Mucosa of descending colon (tissue), 3 donors: ENCODE measurements at regions not wholly inside any gene's neighbourhood (a gene's known extent, or its start where the extent isn't known, plus 50 kb on each side); places are given as distances from the start of the nearest gene placed in this dataset.
"Not testable (repeated sequence)": the region's sequence is repeated elsewhere in the genome, so short reads cannot be mapped to it uniquely, and the experiment has no call there.

Source experiments
- ATAC-seq: fragments of 200-7000 bp; cut with Tn5 transposase; one replicate; pipeline ENCODE4 v1.9.1; 2020; ENCODE audit warnings: mild to moderate bottlenecking, moderate library complexity
- DNase-seq, 3 donors: peaks; one replicate each; pipeline ENCODE4 v3.0.0-alpha.2; 2020
- H3K36me3 ChIP-seq: fragments of 200-600 bp; one replicate; pipeline ENCODE4 v1.8.0; 2021; ENCODE audit warnings: low read depth, mild to moderate bottlenecking
- H3K4me1 ChIP-seq: fragments of 200-600 bp; one replicate; pipeline ENCODE4 v1.8.0; 2021; ENCODE audit warnings: low read depth, mild to moderate bottlenecking
- H3K4me3 ChIP-seq: fragments of 200-600 bp; one replicate; pipeline ENCODE4 v1.8.0; 2021; ENCODE audit warnings: mild to moderate bottlenecking
- H3K9me3 ChIP-seq: fragments of 200-600 bp; one replicate; pipeline ENCODE4 v1.8.0; 2021; ENCODE audit warnings: mild to moderate bottlenecking
- CTCF ChIP-seq: fragments of 200-600 bp; IDR thresholded peaks from one replicate; pipeline ENCODE4 v1.8.0; 2022; ENCODE audit warnings: antibody characterized with exemption, mild to moderate bottlenecking
- intact Hi-C, 2 donors: fragments of 100-400 bp; cut with DNase I in 1 of 2; cut with micrococcal nuclease in 1 of 2; formaldehyde crosslinking; loops; one replicate each; pipeline versions ENCODE4 v1.11.0 to v1.11.1; 2022; cut with DNase I, micrococcal nuclease
- donor health status: DM: no; HTN: no; CAD: no; lungs with moderate emphysema.
- donor health status: DM: no; HTN: no; CAD: no.
- donor health status: DM: no; HTN: yes; CAD: no.

- DNase-seq (no peak), ATAC-seq (no peak)
- H3K4me1 ChIP-seq: no peaks in the 10 kb centered on the region
- intact Hi-C loops: no loop called here
- H3K36me3 ChIP-seq: no peaks in the 10 kb centered on the region
- no peaks in the 10 kb centered on the region for H3K9me3 ChIP-seq
- H3K4me3 ChIP-seq: no peak overlapping the region
- TF ChIP-seq CTCF: no peak
Observed at GRCh38 chr2:171266102-171266501, 105.4 kb upstream of the TLK1 start.

GRCh38 chr2:171261529-171261928 is 100.8 kb upstream of the TLK1 start:
- H3K9me3 ChIP-seq, H3K4me1 ChIP-seq, H3K4me3 ChIP-seq, H3K36me3 ChIP-seq, DNase-seq, intact Hi-C loops, ATAC-seq: not testable (repeated sequence)

GRCh38 chr2:171260471-171261424 is 100.1 kb upstream of the TLK1 start:
- no peak for ATAC-seq
- no peaks in the 10 kb centered on the region for H3K9me3 ChIP-seq

GRCh38 chr2:171254666-171255065 is 94.0 kb upstream of the TLK1 start:
- Histone ChIP-seq H3K4me3 (no peak overlapping the region), H3K9me3 (no peaks in the 10 kb centered on the region), H3K4me1 (no peaks in the 10 kb centered on the region), H3K36me3 (no peaks in the 10 kb centered on the region)
- intact Hi-C loops: no loop called here
- TF ChIP-seq CTCF: no peak
- ATAC-seq: no peak
- DNase-seq: no peak

More at GRCh38 chr2:171260471-171261424, 100.1 kb upstream of the TLK1 start:
- intact Hi-C loops: no loop called here
- TF ChIP-seq CTCF: no peak
- Histone ChIP-seq H3K4me1 (no peaks in the 10 kb centered on the region), H3K4me3 (no peak overlapping the region), H3K36me3 (no peaks in the 10 kb centered on the region)
- no peak for DNase-seq

GRCh38 chr2:171253900-171254650 is 93.4 kb upstream of the TLK1 start:
- Histone ChIP-seq H3K36me3 (no peaks in the 10 kb centered on the region), H3K4me1 (no peaks in the 10 kb centered on the region), H3K4me3 (no peak overlapping the region), H3K9me3 (no peaks in the 10 kb centered on the region)
- intact Hi-C loops: no loop called here
- ATAC-seq: no peak
- DNase-seq: no peak
- TF ChIP-seq CTCF: no peak

- no peak for DNase-seq
- H3K4me3 ChIP-seq: no peak overlapping the region
- intact Hi-C loops: no loop called here
- H3K4me1 ChIP-seq: no peaks in the 10 kb centered on the region
- ATAC-seq: no peak
- H3K36me3 ChIP-seq: no peaks in the 10 kb centered on the region
- no peaks in the 10 kb centered on the region for H3K9me3 ChIP-seq
- no peak for TF ChIP-seq CTCF
Observed at GRCh38 chr2:171253279-171253678, 92.6 kb upstream of the TLK1 start.
